H7 (cell line): ENCODE measurements at regions not wholly inside any gene's neighbourhood (a gene's known extent, or its start where the extent isn't known, plus 50 kb on each side); places are given as distances from the start of the nearest gene placed in this dataset.
"Not testable (repeated sequence)": the region's sequence is repeated elsewhere in the genome, so short reads cannot be mapped to it uniquely, and the experiment has no call there.

Experiments
- DNase-seq: peaks from one replicate; pipeline ENCODE4 v3.0.0; 2012
- H3K27me3 ChIP-seq: 2 replicates; pipeline ENCODE4 v1.6.0; 2011; ENCODE audit warnings: mild to moderate bottlenecking, low read length; ENCODE audit not compliant: control insufficient read depth, insufficient read depth
- H3K36me3 ChIP-seq: replicated peaks from 2 replicates; pipeline ENCODE4 v1.5.1; 2011; ENCODE audit warnings: low read length; ENCODE audit not compliant: control insufficient read depth, insufficient read depth
- H3K4me3 ChIP-seq: 2 replicates; pipeline ENCODE4 v1.5.1; 2011; ENCODE audit warnings: low read depth, mild to moderate bottlenecking, control low read depth, low read length, moderate library complexity; ENCODE audit not compliant: insufficient read depth

- H3K27me3 ChIP-seq, H3K36me3 ChIP-seq, DNase-seq, H3K4me3 ChIP-seq: not testable (repeated sequence)
These were observed 1110.9 kb upstream of the TMEM132C start for GRCh38 chr12:127155935-127156619.

- not testable (repeated sequence) for DNase-seq, H3K36me3 ChIP-seq, H3K27me3 ChIP-seq, H3K4me3 ChIP-seq
These were observed 1109.2 kb upstream of the TMEM132C start for GRCh38 chr12:127157501-127158366.

- Histone ChIP-seq H3K4me3 (no peak overlapping the region), H3K36me3 (no peaks in the 10 kb centered on the region), H3K27me3 (no peaks in the 10 kb centered on the region)
- DNase-seq = no peak
These were observed 1108.4 kb upstream of the TMEM132C start for GRCh38 chr12:127158385-127159061.

- Histone ChIP-seq H3K27me3 (no peaks in the 10 kb centered on the region), H3K36me3 (no peaks in the 10 kb centered on the region), H3K4me3 (no peak overlapping the region)
- no peak for DNase-seq
These were observed 1105.5 kb upstream of the TMEM132C start for GRCh38 chr12:127161466-127161865.

- Histone ChIP-seq H3K27me3 (no peaks in the 10 kb centered on the region), H3K4me3 (no peak overlapping the region), H3K36me3 (no peaks in the 10 kb centered on the region)
- peak; percentile 68 for DNase-seq
These were observed 1104.7 kb upstream of the TMEM132C start for GRCh38 chr12:127162307-127162706.

- no peak for DNase-seq
- Histone ChIP-seq H3K4me3 (no peak overlapping the region), H3K36me3 (no peaks in the 10 kb centered on the region), H3K27me3 (no peaks in the 10 kb centered on the region)
These were observed 1104.1 kb upstream of the TMEM132C start for GRCh38 chr12:127162902-127163301.

- peak; percentile 97 for DNase-seq
- Histone ChIP-seq H3K4me3 (peak overlapping the region; percentile 36), H3K27me3 (no peaks in the 10 kb centered on the region), H3K36me3 (no peaks in the 10 kb centered on the region)
These were observed 1101.2 kb upstream of the TMEM132C start for GRCh38 chr12:127165567-127166392.

GRCh38 chr12:127169321-127170181 is 1097.4 kb upstream of the TMEM132C start:
- DNase-seq = no peak
- Histone ChIP-seq H3K4me3 (no peak overlapping the region), H3K36me3 (no peaks in the 10 kb centered on the region), H3K27me3 (no peaks in the 10 kb centered on the region)

- no peak for DNase-seq
- no peaks in the 10 kb centered on the region for H3K36me3 ChIP-seq
- no peaks in the 10 kb centered on the region for H3K27me3 ChIP-seq
- H3K4me3 ChIP-seq = no peak overlapping the region
These were observed 1096.5 kb upstream of the TMEM132C start for GRCh38 chr12:127170226-127171180.

- no peak for DNase-seq
- H3K4me3 ChIP-seq = no peak overlapping the region
- no peaks in the 10 kb centered on the region for H3K27me3 ChIP-seq
- H3K36me3 ChIP-seq = no peaks in the 10 kb centered on the region
These were observed 1094.1 kb upstream of the TMEM132C start for GRCh38 chr12:127172861-127173260.

GRCh38 chr12:127173971-127174370 is 1093.0 kb upstream of the TMEM132C start:
- H3K4me3 ChIP-seq = not testable (repeated sequence)

GRCh38 chr12:127174881-127175280 is 1092.1 kb upstream of the TMEM132C start:
- Histone ChIP-seq H3K4me3 (no peak overlapping the region), H3K27me3 (no peaks in the 10 kb centered on the region), H3K36me3 (no peaks in the 10 kb centered on the region)
- no peak for DNase-seq

More at GRCh38 chr12:127173971-127174370, 1093.0 kb upstream of the TMEM132C start:
- not testable (repeated sequence) for DNase-seq, H3K36me3 ChIP-seq, H3K27me3 ChIP-seq
